ENCODE measurements at regions not wholly inside any gene's neighbourhood (a gene's known extent, or its start where the extent isn't known, plus 50 kb on each side); places are given as distances from the start of the nearest gene placed in this dataset.

- Histone ChIP-seq H3K9ac (replicated peaks in 1 of 4; ENCODE audit: extremely low read depth in 1 of 4, low read depth in 3 of 4, low read length in 3 of 4) (no peak overlapping the region), H3K56ac (replicated peaks; ENCODE audit: insufficient read length, low read depth, low read length) (no peak overlapping the region), H3K4me2 (ENCODE audit: insufficient read depth in 1 of 2, low read depth in 2 of 2, low read length in 2 of 2) (no peak overlapping the region), H3K27me3 (replicated peaks in 1 of 4; ENCODE audit: control insufficient read depth in 3 of 4, extremely low read depth in 1 of 4, insufficient read depth in 3 of 4, low read length in 3 of 4) (no peaks in the 10 kb centered on the region), H2BK15ac (ENCODE audit: low read length) (no peak overlapping the region; the same call in 1 of the 2 replicates), H2AK5ac (ENCODE audit: low read depth, low read length) (no peak overlapping the region), H3K79me1 (ENCODE audit: low read depth, low read length) (no peaks in the 10 kb centered on the region), H2BK5ac (ENCODE audit: low read depth, low read length) (no peak overlapping the region), H2AFZ (ENCODE audit: low read length) (no peak overlapping the region), H3K4me3 (ENCODE audit: extremely low read depth in 1 of 4, insufficient read depth in 2 of 4, low read depth in 3 of 4, low read length in 4 of 4) (no peak overlapping the region), H2BK20ac (ENCODE audit: low read length) (no peak overlapping the region), H3K23ac (ENCODE audit: insufficient read length) (no peak overlapping the region), H3K36me3 (ENCODE audit: control insufficient read depth in 2 of 4, insufficient read depth in 4 of 4, low read length in 3 of 4) (no peaks in the 10 kb centered on the region), H3K23me2 (ENCODE audit: low read depth, low read length) (no peaks in the 10 kb centered on the region), H3K14ac (ENCODE audit: insufficient read length) (no peak overlapping the region), H2BK120ac (replicated peaks; ENCODE audit: low read depth, low read length) (no peak overlapping the region), H3K27ac (ENCODE audit: low read depth, low read length) (no peak overlapping the region), H3K9me3 (ENCODE audit: insufficient read depth in 2 of 2, low read depth in 1 of 2, low read length in 1 of 2) (no peaks in the 10 kb centered on the region), H3K18ac (ENCODE audit: extremely low read depth, low read length) (no peak overlapping the region), H2BK12ac (ENCODE audit: low read depth, low read length) (no peak overlapping the region), H4K20me1 (replicated peaks in 1 of 2; ENCODE audit: control insufficient read depth in 1 of 2, insufficient read depth in 2 of 2, low read length in 2 of 2) (no peaks in the 10 kb centered on the region), H3K79me2 (ENCODE audit: control insufficient read depth in 1 of 2, insufficient read depth in 2 of 2, low read length in 2 of 2) (no peaks in the 10 kb centered on the region), H4K5ac (ENCODE audit: insufficient read length, low read depth, low read length) (no peak overlapping the region), H3K4me1 (replicated peaks in 1 of 4; ENCODE audit: control insufficient read depth in 3 of 4, insufficient read depth in 4 of 4, low read length in 3 of 4) (peaks cover 0 to 12% (median 9%) of the 10 kb centered on the region in 4 experiments; a peak in 6 of 7 replicates), H4K91ac (replicated peaks; ENCODE audit: insufficient read length, low read length) (no peak overlapping the region), H4K8ac (ENCODE audit: extremely low read depth, insufficient read depth, low read length) (no peak overlapping the region), H3K4ac (replicated peaks; ENCODE audit: insufficient read length, low read depth, low read length) (no peak overlapping the region)
- 90% methylated on average over 4 of the region's 4 CpGs; no CpG with 5 or more reads in 1 of the 2 experiments for WGBS, 2 experiments (ENCODE audit: extremely low coverage in 1 of 2, insufficient coverage in 1 of 2, insufficient read length in 1 of 2, insufficient replicate concordance in 2 of 2, low coverage in 1 of 2, low lambda C conversion rate in 2 of 2, missing lambda C conversion rate in 1 of 2)
- DNase-seq (ENCODE audit: low read depth in 1 of 2, low spot score in 2 of 2) (no peak), FAIRE-seq (no peak)
- ChIA-PET CTCF (ENCODE audit: partially characterized antibody) (no interaction called here), POLR2A (ENCODE audit: partially characterized antibody) (no interaction called here)
- TF ChIP-seq BRCA1 (IDR thresholded peaks at IDR 0.05; ENCODE audit: low read depth, low read length) (no peak), CHD1 (IDR thresholded peaks at IDR 0.05; ENCODE audit: low read depth, low read length) (no peak), HDAC2 (IDR thresholded peaks at IDR 0.05; ENCODE audit: borderline replicate concordance in 1 of 2, low read depth in 2 of 2, low read length in 2 of 2) (no peak), GTF2F1 (IDR thresholded peaks at IDR 0.05; ENCODE audit: borderline replicate concordance, low read depth, low read length) (no peak), SP4 (IDR thresholded peaks at IDR 0.05; ENCODE audit: low read length) (no peak), EP300 (IDR thresholded peaks at IDR 0.05; ENCODE audit: borderline replicate concordance in 1 of 2, low read depth in 2 of 2, low read length in 2 of 2) (no peak), POLR2A (IDR thresholded peaks at IDR 0.05; ENCODE audit: control extremely low read depth in 1 of 2, low read depth in 2 of 2, low read length in 2 of 2) (no peak), SP1 (IDR thresholded peaks at IDR 0.05; ENCODE audit: low read depth, low read length) (no peak), FOSL1 (IDR thresholded peaks at IDR 0.05; ENCODE audit: insufficient read depth, low read depth, low read length) (no peak)
Observed at GRCh38 chr5:155278532-155278931, 265.0 kb downstream of the KIF4B start.

Data from H1 (cell line).